ENCODE measurements at regions not wholly inside any gene's neighbourhood (a gene's known extent, or its start where the extent isn't known, plus 50 kb on each side); places are given as distances from the start of the nearest gene placed in this dataset.

DNA sequence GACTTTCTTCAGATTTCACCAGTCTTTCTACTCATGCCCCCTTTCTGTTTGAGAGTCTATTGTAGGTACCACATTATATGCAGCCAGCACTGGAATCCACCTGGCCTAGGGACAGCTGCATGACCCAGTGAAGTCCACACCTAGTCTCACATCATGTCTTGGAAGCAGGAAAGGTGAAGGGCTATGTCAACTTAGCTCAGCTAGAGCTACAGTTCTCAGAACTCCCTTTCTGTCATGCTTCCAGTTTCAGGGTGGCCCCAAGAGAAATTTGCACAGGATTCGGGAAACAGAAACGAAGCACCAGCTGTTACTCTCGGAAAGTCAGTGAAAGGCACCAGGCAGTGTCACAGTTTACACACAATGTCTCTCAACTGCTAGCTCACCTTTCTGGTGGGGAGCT is 51.6 kb upstream of the NLRP1 start:
- no peak for TF ChIP-seq EZH2phosphoT487 (IDR thresholded peaks at IDR 0.05; ENCODE audit: low read depth)
- TF ChIP-seq, protein P1, sequence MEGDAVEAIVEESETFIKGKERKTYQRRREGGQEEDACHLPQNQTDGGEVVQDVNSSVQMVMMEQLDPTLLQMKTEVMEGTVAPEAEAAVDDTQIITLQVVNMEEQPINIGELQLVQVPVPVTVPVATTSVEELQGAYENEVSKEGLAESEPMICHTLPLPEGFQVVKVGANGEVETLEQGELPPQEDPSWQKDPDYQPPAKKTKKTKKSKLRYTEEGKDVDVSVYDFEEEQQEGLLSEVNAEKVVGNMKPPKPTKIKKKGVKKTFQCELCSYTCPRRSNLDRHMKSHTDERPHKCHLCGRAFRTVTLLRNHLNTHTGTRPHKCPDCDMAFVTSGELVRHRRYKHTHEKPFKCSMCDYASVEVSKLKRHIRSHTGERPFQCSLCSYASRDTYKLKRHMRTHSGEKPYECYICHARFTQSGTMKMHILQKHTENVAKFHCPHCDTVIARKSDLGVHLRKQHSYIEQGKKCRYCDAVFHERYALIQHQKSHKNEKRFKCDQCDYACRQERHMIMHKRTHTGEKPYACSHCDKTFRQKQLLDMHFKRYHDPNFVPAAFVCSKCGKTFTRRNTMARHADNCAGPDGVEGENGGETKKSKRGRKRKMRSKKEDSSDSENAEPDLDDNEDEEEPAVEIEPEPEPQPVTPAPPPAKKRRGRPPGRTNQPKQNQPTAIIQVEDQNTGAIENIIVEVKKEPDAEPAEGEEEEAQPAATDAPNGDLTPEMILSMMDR (IDR thresholded peaks at IDR 0.05; ENCODE audit: low read depth, low read length): no peak
- no peak overlapping the region for H3K27ac ChIP-seq (ENCODE audit: low read length)
- no peaks in the 10 kb centered on the region for H3K36me3 ChIP-seq (replicated peaks; ENCODE audit: low read depth, low read length)
- no peak overlapping the region for H2AFZ ChIP-seq (ENCODE audit: low read depth, low read length)
- no peak overlapping the region for H3K4me3 ChIP-seq (ENCODE audit: low read length)
- no peaks in the 10 kb centered on the region for H4K20me1 ChIP-seq (ENCODE audit: insufficient read depth, low read length)
- no peak overlapping the region for H3K4me2 ChIP-seq (ENCODE audit: low read length)
- H3K4me1 ChIP-seq (ENCODE audit: low read length): no peaks in the 10 kb centered on the region
- H3K9ac ChIP-seq (ENCODE audit: low read length): no peak overlapping the region
- H3K27me3 ChIP-seq (ENCODE audit: low read depth, low read length): peaks cover 15% of the 10 kb centered on the region; the same call in 1 of the 2 replicates
- H3K9me3 ChIP-seq (ENCODE audit: insufficient read depth, low read length): no peaks in the 10 kb centered on the region
- no peaks in the 10 kb centered on the region for H3K79me2 ChIP-seq (ENCODE audit: low read length)

DNA sequence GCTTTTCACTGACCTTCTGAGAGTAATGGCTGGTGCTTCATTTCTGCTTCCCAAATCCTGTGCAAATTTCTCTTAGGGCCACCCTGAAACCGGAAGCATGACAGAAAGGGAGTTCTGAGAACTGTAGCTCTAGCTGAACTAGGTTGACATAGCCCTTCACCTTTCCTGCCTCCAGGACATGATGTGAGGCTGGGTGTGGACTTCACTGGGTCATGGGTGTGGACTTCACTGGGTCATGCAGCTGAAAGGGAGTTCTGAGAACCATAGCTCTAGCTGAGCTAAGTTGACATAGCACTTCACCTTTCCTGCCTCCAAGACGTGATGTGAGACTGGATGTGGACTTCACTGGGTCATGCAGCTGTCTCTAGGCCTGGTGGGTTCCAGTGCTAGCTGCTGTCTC is 54.3 kb upstream of the NLRP1 start:
- TF ChIP-seq, protein P1 (IDR thresholded peaks at IDR 0.05; ENCODE audit: low read depth, low read length): no peak
- TF ChIP-seq EZH2phosphoT487 (IDR thresholded peaks at IDR 0.05; ENCODE audit: low read depth): no peak
- H3K36me3 ChIP-seq (replicated peaks; ENCODE audit: low read depth, low read length): no peaks in the 10 kb centered on the region
- no peaks in the 10 kb centered on the region for H3K79me2 ChIP-seq (ENCODE audit: low read length)
- H3K4me1 ChIP-seq (ENCODE audit: low read length): no peaks in the 10 kb centered on the region
- no peaks in the 10 kb centered on the region for H4K20me1 ChIP-seq (ENCODE audit: insufficient read depth, low read length)
- H3K27ac ChIP-seq (ENCODE audit: low read length): no peak overlapping the region
- H3K4me2 ChIP-seq (ENCODE audit: low read length): no peak overlapping the region
- H3K9ac ChIP-seq (ENCODE audit: low read length): no peak overlapping the region
- H2AFZ ChIP-seq (ENCODE audit: low read depth, low read length): no peak overlapping the region
- H3K27me3 ChIP-seq (ENCODE audit: low read depth, low read length): peaks cover 23% of the 10 kb centered on the region
- H3K9me3 ChIP-seq (ENCODE audit: insufficient read depth, low read length): no peaks in the 10 kb centered on the region
- H3K4me3 ChIP-seq (ENCODE audit: low read length): no peak overlapping the region

DNA sequence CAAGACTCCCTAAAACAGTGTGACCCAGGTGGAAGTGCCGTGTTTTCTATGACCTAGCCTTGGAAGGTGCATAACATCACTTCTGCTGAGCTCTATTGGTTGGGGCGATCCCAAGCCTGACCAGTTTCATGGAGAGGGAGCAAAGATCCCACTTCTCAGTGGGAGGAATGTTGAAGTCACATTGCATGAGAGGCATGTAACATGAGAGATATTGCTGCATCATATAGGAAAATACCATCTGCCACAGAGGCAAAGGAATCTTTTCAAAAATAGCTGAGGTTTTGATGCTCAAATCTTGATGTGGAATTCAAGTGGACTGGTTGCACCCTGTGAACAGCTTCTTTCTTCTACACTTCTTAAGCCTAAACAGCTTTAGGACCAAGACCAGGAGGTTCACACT is 56.4 kb upstream of the NLRP1 start:
- H2AFZ ChIP-seq (ENCODE audit: low read depth, low read length): no peak overlapping the region
- no peaks in the 10 kb centered on the region for H3K4me1 ChIP-seq (ENCODE audit: low read length)
- H3K4me3 ChIP-seq (ENCODE audit: low read length): no peak overlapping the region
- TF ChIP-seq, protein P1 (IDR thresholded peaks at IDR 0.05; ENCODE audit: low read depth, low read length): no peak
- TF ChIP-seq EZH2phosphoT487 (IDR thresholded peaks at IDR 0.05; ENCODE audit: low read depth): no peak
- no peak overlapping the region for H3K27ac ChIP-seq (ENCODE audit: low read length)
- no peaks in the 10 kb centered on the region for H3K79me2 ChIP-seq (ENCODE audit: low read length)
- no peaks in the 10 kb centered on the region for H3K36me3 ChIP-seq (replicated peaks; ENCODE audit: low read depth, low read length)
- H3K27me3 ChIP-seq (ENCODE audit: low read depth, low read length): peaks cover 23% of the 10 kb centered on the region
- H4K20me1 ChIP-seq (ENCODE audit: insufficient read depth, low read length): no peaks in the 10 kb centered on the region
- no peak overlapping the region for H3K9ac ChIP-seq (ENCODE audit: low read length)
- H3K4me2 ChIP-seq (ENCODE audit: low read length): no peak overlapping the region
- H3K9me3 ChIP-seq (ENCODE audit: insufficient read depth, low read length): no peaks in the 10 kb centered on the region

DNA sequence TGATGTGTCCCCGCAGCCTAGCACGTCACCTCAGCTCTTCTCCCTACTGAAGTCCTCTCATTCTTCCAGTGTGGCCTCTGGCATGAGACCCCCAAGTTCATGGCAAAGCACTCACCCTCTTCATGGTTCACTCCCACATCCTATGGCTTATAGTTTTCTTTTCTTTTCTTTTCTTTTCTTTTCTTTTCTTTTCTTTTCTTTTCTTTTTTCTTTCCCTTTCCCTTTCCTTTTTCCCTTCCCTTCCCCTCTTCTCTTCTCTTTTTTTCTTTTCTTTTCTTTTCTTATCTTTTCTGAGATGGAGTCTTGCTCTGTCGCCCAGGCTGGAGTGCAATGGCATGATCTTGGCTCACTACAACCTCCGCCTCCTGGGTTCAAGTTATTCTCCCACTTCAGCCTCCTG is 58.4 kb upstream of the NLRP1 start:
- H3K36me3 ChIP-seq (replicated peaks; ENCODE audit: low read depth, low read length): no peaks in the 10 kb centered on the region

More for the DNA sequence above, 58.4 kb upstream of the NLRP1 start:
- Histone ChIP-seq H3K79me2 (ENCODE audit: low read length) (no peaks in the 10 kb centered on the region), H4K20me1 (ENCODE audit: insufficient read depth, low read length) (no peaks in the 10 kb centered on the region), H3K27me3 (ENCODE audit: low read depth, low read length) (peaks cover 23% of the 10 kb centered on the region), H2AFZ (ENCODE audit: low read depth, low read length) (no peak overlapping the region), H3K4me2 (ENCODE audit: low read length) (no peak overlapping the region), H3K27ac (ENCODE audit: low read length) (no peak overlapping the region), H3K9ac (ENCODE audit: low read length) (no peak overlapping the region), H3K4me3 (ENCODE audit: low read length) (no peak overlapping the region), H3K9me3 (ENCODE audit: insufficient read depth, low read length) (no peaks in the 10 kb centered on the region), H3K4me1 (ENCODE audit: low read length) (no peaks in the 10 kb centered on the region)
- TF ChIP-seq, protein P1 (IDR thresholded peaks at IDR 0.05; ENCODE audit: low read depth, low read length): no peak
